ENCODE measurements at regions not wholly inside any gene's neighbourhood (a gene's known extent, or its start where the extent isn't known, plus 50 kb on each side); places are given as distances from the start of the nearest gene placed in this dataset.

GRCh38 chr2:34827398-34827797 lies 1228.3 kb upstream of the FAM98A start:
- TF ChIP-seq CTCF (IDR thresholded peaks at IDR 0.05) (no peak), POLR2A (IDR thresholded peaks at IDR 0.05) (no peak)
